Upper lobe of right lung (tissue), 1 donor: ENCODE measurements at regions not wholly inside any gene's neighbourhood (a gene's known extent, or its start where the extent isn't known, plus 50 kb on each side); places are given as distances from the start of the nearest gene placed in this dataset.
"Not testable (repeated sequence)": the region's sequence is repeated elsewhere in the genome, so short reads cannot be mapped to it uniquely, and the experiment has no call there.

Source experiments
- ATAC-seq: fragments of 200-7000 bp; cut with Tn5 transposase; one replicate; pipeline ENCODE4 v1.9.1; 2020; ENCODE audit warnings: mild to moderate bottlenecking, moderate library complexity
- DNase-seq: peaks from one replicate; pipeline ENCODE4 v3.0.0-alpha.2; 2020
- H3K27ac ChIP-seq: fragments of 200-600 bp; one replicate; pipeline ENCODE4 v1.8.0; 2022
- H3K27me3 ChIP-seq: fragments of 200-600 bp; one replicate; pipeline ENCODE4 v1.8.0; 2022; ENCODE audit warnings: mild to moderate bottlenecking
- H3K36me3 ChIP-seq: fragments of 200-600 bp; one replicate; pipeline ENCODE4 v1.8.0; 2022
- H3K4me1 ChIP-seq: fragments of 200-600 bp; one replicate; pipeline ENCODE4 v1.8.0; 2022
- H3K4me3 ChIP-seq: fragments of 200-600 bp; one replicate; pipeline ENCODE4 v1.8.0; 2022; ENCODE audit warnings: mild to moderate bottlenecking
- H3K9me3 ChIP-seq: fragments of 200-600 bp; one replicate; pipeline ENCODE4 v1.8.0; 2022
- CTCF ChIP-seq: fragments of 200-600 bp; IDR thresholded peaks from one replicate; pipeline ENCODE4 v1.8.0; 2022; ENCODE audit warnings: antibody characterized with exemption
- intact Hi-C: fragments of 100-400 bp; cut with DNase I; formaldehyde crosslinking; loops from one replicate; pipeline ENCODE4 v1.11.0; 2022
- donor health status: DM: no; HTN: yes; CAD: no; lungs with severe emphysema.

DNA sequence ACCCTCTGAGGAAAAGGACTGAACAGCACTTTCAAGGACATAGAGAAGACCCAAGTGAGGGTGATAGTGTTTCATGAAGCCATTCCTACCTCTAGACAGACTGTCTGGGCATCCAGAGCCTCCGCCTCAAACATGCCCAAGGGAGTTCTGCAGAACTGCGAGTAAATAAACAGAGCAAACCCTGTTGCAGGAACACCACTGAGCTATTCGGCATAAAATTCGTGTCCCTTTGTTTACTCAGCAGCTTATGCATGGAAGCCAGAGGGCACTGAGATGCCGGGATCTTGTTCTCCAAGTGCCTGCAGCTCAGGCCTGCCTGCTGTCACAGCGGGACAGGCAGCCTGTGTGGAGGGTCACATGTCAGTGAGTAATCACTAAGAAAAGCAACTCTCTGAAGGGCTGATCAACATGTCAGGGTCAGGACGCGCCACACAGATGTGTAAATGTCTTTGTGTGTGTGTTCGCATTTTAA is 164.9 kb upstream of the HEY2 start:
- TF ChIP-seq CTCF: no peak
- no peaks in the 10 kb centered on the region for H3K9me3 ChIP-seq
- ATAC-seq (peak; percentile 51), DNase-seq (peak; percentile 62)
- H3K36me3 ChIP-seq: no peaks in the 10 kb centered on the region
- no peaks in the 10 kb centered on the region for H3K27me3 ChIP-seq
- H3K4me1 ChIP-seq: no peaks in the 10 kb centered on the region
- intact Hi-C loops: no loop called here
- H3K4me3 ChIP-seq: no peak overlapping the region
- no peak overlapping the region for H3K27ac ChIP-seq

DNA sequence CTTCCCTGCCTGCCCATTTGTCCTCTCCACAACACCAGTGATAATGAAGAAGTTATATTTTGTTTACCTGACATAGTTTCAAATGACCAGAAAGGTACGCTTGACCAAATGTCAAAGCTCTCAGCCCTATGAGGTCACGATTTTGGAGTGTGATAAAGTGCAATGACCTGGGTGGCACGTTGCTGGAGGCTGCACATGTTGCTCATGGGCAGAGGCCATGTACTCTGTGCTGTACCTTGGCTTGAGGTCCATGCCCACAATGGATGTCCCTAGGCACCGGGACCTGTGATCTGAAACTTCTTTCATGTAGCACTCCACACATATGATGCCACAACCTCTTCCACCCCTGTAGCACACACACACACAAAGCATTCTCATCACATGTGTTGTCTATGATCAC is 164.0 kb upstream of the HEY2 start:
- intact Hi-C loops: no loop called here
- no peaks in the 10 kb centered on the region for H3K36me3 ChIP-seq
- ATAC-seq (no peak), DNase-seq (no peak)
- H3K27ac ChIP-seq: no peak overlapping the region
- no peaks in the 10 kb centered on the region for H3K4me1 ChIP-seq
- H3K4me3 ChIP-seq: no peak overlapping the region
- no peak for TF ChIP-seq CTCF
- H3K9me3 ChIP-seq: no peaks in the 10 kb centered on the region
- no peaks in the 10 kb centered on the region for H3K27me3 ChIP-seq

GRCh38 chr6:125586074-125586473 is 163.4 kb upstream of the HEY2 start:
- no peak for DNase-seq
- Histone ChIP-seq H3K27me3 (no peaks in the 10 kb centered on the region), H3K9me3 (no peaks in the 10 kb centered on the region), H3K36me3 (no peaks in the 10 kb centered on the region), H3K27ac (no peak overlapping the region), H3K4me3 (no peak overlapping the region), H3K4me1 (no peaks in the 10 kb centered on the region)
- no peak for ATAC-seq
- TF ChIP-seq CTCF: no peak
- intact Hi-C loops: no loop called here

DNA sequence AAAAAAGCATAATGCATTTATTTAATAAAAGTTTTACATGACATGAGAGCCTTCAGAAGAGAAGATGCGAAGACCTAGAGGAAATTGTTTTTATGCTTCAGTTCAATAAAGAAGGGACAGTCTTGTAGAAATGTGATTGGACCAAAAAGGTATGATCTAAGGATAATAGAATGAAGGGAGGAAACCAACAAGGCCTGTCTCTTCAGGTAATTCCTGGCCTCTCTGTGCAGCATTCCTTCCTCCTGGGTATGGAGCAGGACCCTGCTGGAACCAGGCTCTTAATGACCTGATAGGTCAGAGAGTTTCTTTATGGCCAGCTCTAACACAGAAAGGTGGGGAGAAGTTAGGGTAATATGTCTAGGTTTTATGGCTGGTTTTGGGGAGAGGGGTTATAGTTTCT is 162.8 kb upstream of the HEY2 start:
- ATAC-seq: no peak
- no peaks in the 10 kb centered on the region for H3K36me3 ChIP-seq
- no peak for DNase-seq
- intact Hi-C loops: no loop called here
- H3K27ac ChIP-seq: no peak overlapping the region
- no peaks in the 10 kb centered on the region for H3K4me1 ChIP-seq
- TF ChIP-seq CTCF: no peak
- no peaks in the 10 kb centered on the region for H3K9me3 ChIP-seq
- no peak overlapping the region for H3K4me3 ChIP-seq
- no peaks in the 10 kb centered on the region for H3K27me3 ChIP-seq

DNA sequence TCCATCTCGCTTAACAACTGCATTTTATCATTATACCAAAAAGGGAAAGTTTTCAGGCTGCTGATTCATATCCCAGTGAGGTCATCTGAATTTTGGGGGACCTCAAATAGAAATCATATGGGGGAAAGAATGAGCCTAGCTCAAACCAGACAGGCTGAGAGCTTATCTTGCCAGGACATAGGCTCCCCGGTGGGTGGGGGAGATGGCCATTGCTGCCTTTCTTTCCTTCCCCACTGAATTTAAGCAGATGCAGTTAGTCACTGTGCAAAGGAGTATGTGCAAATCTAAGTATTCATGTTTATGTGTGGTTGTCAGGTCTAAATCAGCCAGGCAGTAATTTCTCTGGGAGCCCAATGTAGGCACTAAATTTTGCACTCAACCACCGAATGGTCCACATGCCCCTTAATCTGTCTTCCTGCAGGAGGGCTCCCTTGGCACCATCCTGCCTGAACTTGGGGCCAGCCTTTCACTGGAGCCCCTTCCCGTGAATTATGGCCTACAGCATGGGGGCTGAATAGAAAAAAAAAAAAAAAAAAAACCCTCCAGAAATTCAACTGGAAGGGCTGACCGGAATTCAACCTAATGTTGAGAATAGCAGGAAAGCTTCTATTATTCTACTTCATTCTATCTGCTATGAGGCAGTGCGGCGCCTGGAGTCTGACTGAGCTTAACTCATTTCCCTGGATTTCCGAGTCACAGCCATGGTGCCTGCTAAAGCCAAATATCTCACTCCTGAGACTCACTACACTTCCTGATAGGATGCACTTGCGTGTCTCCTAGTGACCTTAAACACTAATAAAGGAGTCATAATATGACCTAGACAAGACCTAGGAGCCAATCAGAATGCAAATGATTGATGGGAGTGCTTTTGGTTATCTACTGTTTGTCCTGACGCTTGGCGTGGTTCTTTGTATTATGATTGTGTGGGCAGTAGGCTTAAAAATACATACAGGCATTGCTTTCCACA is 161.5 kb upstream of the HEY2 start:
- DNase-seq (no peak), ATAC-seq (no peak)
- Histone ChIP-seq H3K27ac (no peak overlapping the region), H3K36me3 (no peaks in the 10 kb centered on the region), H3K4me3 (no peak overlapping the region), H3K9me3 (no peaks in the 10 kb centered on the region), H3K4me1 (no peaks in the 10 kb centered on the region), H3K27me3 (no peaks in the 10 kb centered on the region)
- intact Hi-C loops: no loop called here
- no peak for TF ChIP-seq CTCF

DNA sequence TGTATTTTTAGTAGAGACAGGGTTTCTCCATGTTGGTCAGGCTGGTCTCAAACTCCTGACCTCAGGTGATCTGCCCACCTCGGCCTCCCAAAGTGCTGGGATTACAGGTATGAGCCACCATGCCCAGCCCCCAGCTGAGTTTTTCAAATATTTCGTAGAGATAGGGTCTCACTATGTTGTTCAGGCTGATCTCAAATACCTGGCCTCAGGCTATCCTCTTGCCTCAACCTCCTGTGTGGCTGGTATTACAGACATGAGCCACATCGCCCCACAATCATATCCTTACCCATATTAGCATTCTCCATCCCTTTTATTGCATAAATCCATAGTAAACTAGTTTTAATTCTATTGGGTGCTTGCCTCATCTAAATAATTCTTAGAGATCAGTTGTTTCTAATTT is 157.6 kb upstream of the HEY2 start:
- H3K36me3 ChIP-seq, H3K4me1 ChIP-seq, intact Hi-C loops, H3K27ac ChIP-seq, ATAC-seq, DNase-seq, H3K9me3 ChIP-seq, H3K4me3 ChIP-seq, H3K27me3 ChIP-seq: not testable (repeated sequence)
